IMR-90 (cell line): ENCODE measurements at regions not wholly inside any gene's neighbourhood (a gene's known extent, or its start where the extent isn't known, plus 50 kb on each side); places are given as distances from the start of the nearest gene placed in this dataset.

ENCODE experiments used
- ATAC-seq: fragments of 200-7000 bp; cut with Tn5 transposase; 2 replicates; pipeline ENCODE4 v1.9.1; 2020; ENCODE audit warnings: low read depth, mild to moderate bottlenecking, moderate library complexity
- BruUV-seq: library from RNA; stranded (reverse); fragments of 400-500 nt; replicated peaks from 2 replicates; lab custom pipeline; 2021; lab: Mats Ljungman, UMichigan
- CTCF ChIA-PET: fragments of 300-600 bp; formaldehyde crosslinking; extraction: SDS; loops from one replicate; lab custom pipeline; 2021; ENCODE audit warnings: antibody characterized with exemption; lab: Yijun Ruan, JAX
- POLR2A ChIA-PET: fragments of 300-600 bp; sonication (Branson Sonifier 250); formaldehyde crosslinking; loops from one replicate; lab custom pipeline; 2022; ENCODE audit warnings: antibody characterized with exemption; ENCODE audit not compliant: unreplicated experiment; lab: Charles Lee
- DNase-seq: peaks from one replicate; pipeline ENCODE4 v3.0.0; 2013
- H2AFZ ChIP-seq: replicated peaks from 2 replicates; pipeline ENCODE3; 2013; ENCODE audit warnings: low read length, mild to moderate bottlenecking; ENCODE audit not compliant: poor library complexity
- H2AK5ac ChIP-seq: 2 replicates; pipeline ENCODE4 v1.6.1; 2013; ENCODE audit warnings: low read depth, low read length, inconsistent platforms
- H2AK9ac ChIP-seq: replicated peaks from 2 replicates; pipeline ENCODE3; 2013; ENCODE audit warnings: mild to moderate bottlenecking, low read depth, low read length, moderate library complexity; ENCODE audit not compliant: poor library complexity
- H2BK120ac ChIP-seq: 2 replicates; pipeline ENCODE4 v1.6.1; 2013; ENCODE audit warnings: low read depth, low read length, inconsistent platforms
- H2BK15ac ChIP-seq: 3 replicates; pipeline ENCODE4 v1.6.1; 2013; ENCODE audit warnings: low read depth, low read length, inconsistent platforms
- H2BK20ac ChIP-seq: 2 replicates; pipeline ENCODE4 v1.6.1; 2013; ENCODE audit warnings: low read depth, mild to moderate bottlenecking, inconsistent platforms, low read length, moderate library complexity
- H2BK5ac ChIP-seq: 2 replicates; pipeline ENCODE4 v1.6.1; 2013; ENCODE audit warnings: mild to moderate bottlenecking, low read depth, low read length, inconsistent platforms; ENCODE audit not compliant: poor library complexity, severe bottlenecking
- H3K14ac ChIP-seq: replicated peaks from 2 replicates; pipeline ENCODE4 v1.6.1; 2013; ENCODE audit warnings: low read depth, low read length, inconsistent platforms
- H3K18ac ChIP-seq: 2 replicates; pipeline ENCODE4 v1.6.1; 2013; ENCODE audit warnings: low read depth, low read length, control low read depth
- H3K23ac ChIP-seq: 2 replicates; pipeline ENCODE4 v1.6.1; 2013; ENCODE audit warnings: low read depth, low read length, inconsistent platforms
- H3K27ac ChIP-seq: 2 replicates; pipeline ENCODE4 v1.5.1; 2013; ENCODE audit warnings: mild to moderate bottlenecking, control low read depth, low read length; ENCODE audit not compliant: insufficient read depth
- H3K27me3 ChIP-seq: 2 replicates; pipeline ENCODE4 v1.6.1; 2013; ENCODE audit warnings: low read length; ENCODE audit not compliant: control insufficient read depth, insufficient read depth
- H3K36me3 ChIP-seq: 2 replicates; pipeline ENCODE4 v1.6.1; 2013; ENCODE audit warnings: low read length, mixed read lengths; ENCODE audit not compliant: control insufficient read depth, insufficient read depth
- H3K4ac ChIP-seq: 2 replicates; pipeline ENCODE4 v1.6.1; 2013; ENCODE audit warnings: low read depth, low read length, inconsistent platforms
- H3K4me1 ChIP-seq: 2 replicates; pipeline ENCODE4 v1.6.1; 2013; ENCODE audit warnings: low read length, mixed read lengths; ENCODE audit not compliant: control insufficient read depth, insufficient read depth
- H3K4me2 ChIP-seq: 2 replicates; pipeline ENCODE4 v1.6.1; 2013; ENCODE audit warnings: low read depth, mild to moderate bottlenecking, control low read depth, low read length, moderate library complexity
- H3K4me3 ChIP-seq: 2 replicates; pipeline ENCODE4 v1.5.1; 2013; ENCODE audit warnings: low read depth, mild to moderate bottlenecking, control low read depth, low read length, moderate library complexity; ENCODE audit not compliant: insufficient read depth
- H3K56ac ChIP-seq: 2 replicates; pipeline ENCODE4 v1.6.1; 2013; ENCODE audit warnings: low read length, inconsistent platforms; ENCODE audit not compliant: insufficient read depth; ENCODE audit errors: extremely low read depth
- H3K79me1 ChIP-seq, 2 experiments: 2 replicates each; pipeline ENCODE4 v1.6.1; 2013; ENCODE audit warnings: low read length in 2 of 2, inconsistent platforms in 1 of 2, low read depth in 1 of 2
- H3K9ac ChIP-seq: 2 replicates; pipeline ENCODE4 v1.6.1; 2013; ENCODE audit warnings: low read depth, low read length, control low read depth
- H3K9me1 ChIP-seq: 2 replicates; pipeline ENCODE4 v1.6.1; 2013; ENCODE audit warnings: low read length, inconsistent platforms; ENCODE audit not compliant: insufficient read depth
- H3K9me3 ChIP-seq: 2 replicates; pipeline ENCODE4 v1.6.1; 2013; ENCODE audit warnings: low read length; ENCODE audit not compliant: control insufficient read depth, insufficient read depth
- H4K20me1 ChIP-seq: 2 replicates; pipeline ENCODE4 v1.6.1; 2013; ENCODE audit warnings: low read length, inconsistent platforms; ENCODE audit not compliant: insufficient read depth
- H4K5ac ChIP-seq: 2 replicates; pipeline ENCODE4 v1.6.1; 2013; ENCODE audit warnings: mild to moderate bottlenecking, low read depth, low read length, control low read depth
- H4K8ac ChIP-seq, 2 experiments: 2 replicates each; pipeline ENCODE4 v1.6.1; 2013; ENCODE audit warnings: low read depth in 2 of 2, low read length in 2 of 2, control low read depth in 1 of 2, inconsistent platforms in 1 of 2
- H4K91ac ChIP-seq: 2 replicates; pipeline ENCODE4 v1.6.1; 2013; ENCODE audit warnings: low read depth, low read length, inconsistent platforms; ENCODE audit not compliant: insufficient read depth
- BHLHE40 ChIP-seq: fragments of 150-350 bp; IDR thresholded peaks from 2 replicates; pipeline ENCODE4 v1.6.1; 2016; ENCODE audit warnings: mild to moderate bottlenecking, low read depth, low read length
- CEBPB ChIP-seq: IDR thresholded peaks from 2 replicates; pipeline ENCODE4 v1.6.1; 2012; ENCODE audit warnings: low read depth, low read length, improper control_type of control experiment
- CHD1 ChIP-seq: IDR thresholded peaks from 2 replicates; pipeline ENCODE4 v1.6.1; 2012; ENCODE audit warnings: low read depth, low read length, improper control_type of control experiment
- RAD21 ChIP-seq: IDR thresholded peaks from 2 replicates; pipeline ENCODE4 v1.6.1; 2012; ENCODE audit warnings: low read length, improper control_type of control experiment
- RCOR1 ChIP-seq: IDR thresholded peaks from 2 replicates; pipeline ENCODE4 v1.6.1; 2012; ENCODE audit warnings: mild to moderate bottlenecking, low read length, improper control_type of control experiment; ENCODE audit not compliant: insufficient replicate concordance
- SMC3 ChIP-seq: fragments of 150-350 bp; IDR thresholded peaks from 2 replicates; pipeline ENCODE4 v1.6.1; 2016; ENCODE audit warnings: low read depth, mild to moderate bottlenecking, antibody characterized with exemption, low read length, moderate library complexity
- USF2 ChIP-seq: fragments of 150-350 bp; IDR thresholded peaks from 2 replicates; pipeline ENCODE4 v1.6.1; 2017; ENCODE audit warnings: mild to moderate bottlenecking, antibody characterized with exemption, low read length, low read depth
- dilution Hi-C: fragments of 300-500 bp; cut with HindIII; formaldehyde crosslinking; loops from one replicate; pipeline ENCODE4 v1.14.3; 2018; ENCODE audit warnings: low sequenced_read_pairs; ENCODE audit not compliant: unreplicated experiment
- in situ Hi-C: fragments of 300-500 bp; cut with MboI; formaldehyde crosslinking; loops from 3 replicates; pipeline ENCODE4 v1.14.3; 2019; ENCODE audit warnings: low sequenced_read_pairs, inconsistent platforms, mixed read lengths
- intact Hi-C: fragments of 100-400 bp; cut with micrococcal nuclease; formaldehyde crosslinking; loops from 2 replicates; pipeline ENCODE4 v1.10.0; 2022

GRCh38 chr3:163482695-163483094, 1595.6 kb downstream of the SI start:
- H2BK15ac ChIP-seq, result no peak overlapping the region
- H2BK20ac ChIP-seq, result no peak overlapping the region
- H3K4me2 ChIP-seq, result no peak overlapping the region
- H2AK5ac ChIP-seq, result no peak overlapping the region
- no peak overlapping the region for H3K23ac ChIP-seq
- H3K27me3 ChIP-seq, result no peaks in the 10 kb centered on the region
- no peaks in the 10 kb centered on the region for H3K79me1 ChIP-seq
- H3K56ac ChIP-seq, result no peak overlapping the region
- dilution Hi-C loops (no loop called here), in situ Hi-C loops (no loop called here), intact Hi-C loops (no loop called here)
- H4K8ac ChIP-seq, result no peak overlapping the region
- H3K4ac ChIP-seq, result no peak overlapping the region
- H4K91ac ChIP-seq, result no peak overlapping the region
- 0 out of 2 replicates have a peak, but pooled peaks cover 4% of the 10 kb centered on the region for H3K9me3 ChIP-seq
- BruUV-seq, result no TSS peak
- H2AFZ ChIP-seq, result no peak overlapping the region
- ChIA-PET CTCF (no interaction called here), POLR2A (no interaction called here)
- H3K18ac ChIP-seq, result no peak overlapping the region
- H2AK9ac ChIP-seq, result no peak overlapping the region
- ATAC-seq, result no peak
- H3K14ac ChIP-seq, result no peak overlapping the region
- no peaks in the 10 kb centered on the region for H3K36me3 ChIP-seq
- H2BK5ac ChIP-seq, result no peak overlapping the region
- no peaks in the 10 kb centered on the region for H4K20me1 ChIP-seq
- H3K9me1 ChIP-seq, result no peaks in the 10 kb centered on the region
- H3K27ac ChIP-seq, result no peak overlapping the region
- H3K4me1 ChIP-seq, result no peaks in the 10 kb centered on the region
- TF ChIP-seq BHLHE40 (no peak), SMC3 (no peak), CEBPB (no peak), RAD21 (no peak), RCOR1 (no peak), CHD1 (no peak), USF2 (no peak)
- no peak overlapping the region for H3K4me3 ChIP-seq
- H3K9ac ChIP-seq, result no peak overlapping the region
- H4K5ac ChIP-seq, result no peak overlapping the region
- no peak overlapping the region for H2BK120ac ChIP-seq
- no peak for DNase-seq
